ENCODE measurements at regions not wholly inside any gene's neighbourhood (a gene's known extent, or its start where the extent isn't known, plus 50 kb on each side); places are given as distances from the start of the nearest gene placed in this dataset.
"Not testable (repeated sequence)": the region's sequence is repeated elsewhere in the genome, so short reads cannot be mapped to it uniquely, and the experiment has no call there.

DNA sequence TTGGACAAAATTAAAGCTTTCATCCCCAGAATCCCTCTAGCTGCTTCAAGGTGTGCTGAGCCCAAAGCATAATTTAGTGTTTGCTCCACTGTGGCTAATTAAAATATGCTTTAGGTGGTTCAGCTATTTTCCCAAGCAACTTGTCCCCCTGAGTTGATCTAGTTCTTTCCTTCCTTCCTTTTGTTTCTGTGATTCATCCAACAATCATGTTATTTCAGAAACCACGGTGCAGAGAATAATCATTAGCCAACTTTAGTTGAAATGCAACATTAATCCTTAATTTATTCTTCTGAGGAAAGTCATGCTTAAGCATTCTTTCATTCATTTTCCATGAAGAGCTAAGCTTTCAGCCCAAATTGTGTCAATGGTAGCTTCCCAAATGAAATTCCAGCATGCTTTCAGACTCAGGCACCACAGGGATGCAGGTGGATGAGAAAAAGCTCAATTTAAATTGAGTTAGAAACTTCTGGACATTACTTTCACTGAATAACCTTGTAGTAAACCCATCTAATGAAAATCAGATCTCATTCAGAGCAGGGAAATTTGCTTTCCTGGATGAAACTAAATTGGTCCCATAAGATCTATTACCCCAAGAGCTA, 209.0 kb upstream of the NT5E start:
- no peaks in the 10 kb centered on the region for H4K20me1 ChIP-seq (ENCODE audit: insufficient read depth, low read length)
- H3K9me2 ChIP-seq (replicated peaks; ENCODE audit: insufficient read depth, low read length), result no peaks in the 10 kb centered on the region
- no peaks in the 10 kb centered on the region for H3F3A ChIP-seq (ENCODE audit: insufficient read depth, low read length)
- H2AFZ ChIP-seq (ENCODE audit: low read length), result no peak overlapping the region
- H3K79me2 ChIP-seq (ENCODE audit: low read length), result no peaks in the 10 kb centered on the region
- TF ChIP-seq EZH2phosphoT487 (IDR thresholded peaks at IDR 0.05; ENCODE audit: low read length), result no peak
- TF ChIP-seq, protein P1, sequence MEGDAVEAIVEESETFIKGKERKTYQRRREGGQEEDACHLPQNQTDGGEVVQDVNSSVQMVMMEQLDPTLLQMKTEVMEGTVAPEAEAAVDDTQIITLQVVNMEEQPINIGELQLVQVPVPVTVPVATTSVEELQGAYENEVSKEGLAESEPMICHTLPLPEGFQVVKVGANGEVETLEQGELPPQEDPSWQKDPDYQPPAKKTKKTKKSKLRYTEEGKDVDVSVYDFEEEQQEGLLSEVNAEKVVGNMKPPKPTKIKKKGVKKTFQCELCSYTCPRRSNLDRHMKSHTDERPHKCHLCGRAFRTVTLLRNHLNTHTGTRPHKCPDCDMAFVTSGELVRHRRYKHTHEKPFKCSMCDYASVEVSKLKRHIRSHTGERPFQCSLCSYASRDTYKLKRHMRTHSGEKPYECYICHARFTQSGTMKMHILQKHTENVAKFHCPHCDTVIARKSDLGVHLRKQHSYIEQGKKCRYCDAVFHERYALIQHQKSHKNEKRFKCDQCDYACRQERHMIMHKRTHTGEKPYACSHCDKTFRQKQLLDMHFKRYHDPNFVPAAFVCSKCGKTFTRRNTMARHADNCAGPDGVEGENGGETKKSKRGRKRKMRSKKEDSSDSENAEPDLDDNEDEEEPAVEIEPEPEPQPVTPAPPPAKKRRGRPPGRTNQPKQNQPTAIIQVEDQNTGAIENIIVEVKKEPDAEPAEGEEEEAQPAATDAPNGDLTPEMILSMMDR (IDR thresholded peaks at IDR 0.05; ENCODE audit: low read length), result no peak
- TF ChIP-seq EZH2 (optimal IDR thresholded peaks at IDR 0.05; ENCODE audit: low read depth, low read length), result no peak
- H3K4me3 ChIP-seq (ENCODE audit: low read length), result no peak overlapping the region
- no peak overlapping the region for H3K27ac ChIP-seq (ENCODE audit: low read length)
- H3K9me3 ChIP-seq (replicated peaks; ENCODE audit: insufficient read depth, low read length), result no peaks in the 10 kb centered on the region
- no peaks in the 10 kb centered on the region for H3K4me1 ChIP-seq (ENCODE audit: low read length)
- no peaks in the 10 kb centered on the region for H3K36me3 ChIP-seq (replicated peaks; ENCODE audit: insufficient read depth, low read length)
- H3K4me2 ChIP-seq (ENCODE audit: low read depth, low read length), result no peak overlapping the region
- no peak for DNase-seq
- no peak overlapping the region for H3K9ac ChIP-seq (ENCODE audit: low read length)
- H3K27me3 ChIP-seq (replicated peaks; ENCODE audit: insufficient read depth, low read length), result no peaks in the 10 kb centered on the region

DNA sequence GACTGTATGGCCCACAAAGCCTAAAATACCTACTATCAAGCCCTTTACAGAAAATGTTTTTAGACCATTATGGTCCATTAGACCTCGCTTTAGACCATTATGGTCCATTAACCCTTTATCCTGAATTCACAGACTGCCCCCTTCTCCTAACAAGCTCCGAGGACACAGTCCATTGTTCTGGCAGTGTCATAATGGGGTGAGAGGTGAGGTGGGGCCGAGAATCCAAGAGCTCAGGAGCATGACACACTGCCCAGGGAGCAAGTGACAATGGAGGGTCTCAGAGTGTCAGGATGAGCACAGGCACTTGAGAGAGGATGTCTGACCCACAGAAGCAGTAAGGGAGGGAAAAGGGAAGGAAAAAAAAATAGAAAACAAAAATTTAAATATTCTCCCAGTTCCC, 212.4 kb upstream of the NT5E start:
- Histone ChIP-seq H3F3A (ENCODE audit: insufficient read depth, low read length) (no peaks in the 10 kb centered on the region), H3K9ac (ENCODE audit: low read length) (no peak overlapping the region), H3K4me3 (ENCODE audit: low read length) (no peak overlapping the region), H3K27me3 (replicated peaks; ENCODE audit: insufficient read depth, low read length) (no peaks in the 10 kb centered on the region), H4K20me1 (ENCODE audit: insufficient read depth, low read length) (no peaks in the 10 kb centered on the region), H2AFZ (ENCODE audit: low read length) (no peak overlapping the region), H3K9me2 (replicated peaks; ENCODE audit: insufficient read depth, low read length) (no peaks in the 10 kb centered on the region), H3K36me3 (replicated peaks; ENCODE audit: insufficient read depth, low read length) (no peaks in the 10 kb centered on the region), H3K79me2 (ENCODE audit: low read length) (no peaks in the 10 kb centered on the region), H3K4me2 (ENCODE audit: low read depth, low read length) (no peak overlapping the region), H3K4me1 (ENCODE audit: low read length) (no peaks in the 10 kb centered on the region), H3K9me3 (replicated peaks; ENCODE audit: insufficient read depth, low read length) (no peaks in the 10 kb centered on the region), H3K27ac (ENCODE audit: low read length) (no peak overlapping the region)
- TF ChIP-seq EZH2 (optimal IDR thresholded peaks at IDR 0.05; ENCODE audit: low read depth, low read length) (no peak), EZH2phosphoT487 (IDR thresholded peaks at IDR 0.05; ENCODE audit: low read length) (no peak)
- TF ChIP-seq, protein P1 (IDR thresholded peaks at IDR 0.05; ENCODE audit: low read length), result no peak
- no peak for DNase-seq

DNA sequence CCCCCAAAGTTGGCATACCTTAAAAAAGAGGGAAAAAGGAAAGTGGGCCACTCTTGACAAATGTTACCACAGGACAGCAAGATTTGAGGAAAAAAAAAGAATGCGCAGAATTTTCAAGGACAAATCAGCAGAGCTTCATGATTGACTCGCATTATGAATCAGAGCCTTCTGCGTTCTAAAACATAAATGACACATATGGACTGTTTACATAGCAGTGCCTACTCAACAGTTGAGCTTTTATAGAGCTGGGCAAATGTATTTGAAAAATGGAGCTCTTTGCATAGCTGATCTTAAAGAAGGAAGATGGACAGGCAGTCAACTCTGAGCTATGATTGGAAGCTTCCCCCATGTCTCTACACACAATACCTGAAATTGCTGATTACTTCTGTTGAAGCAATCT, 213.2 kb upstream of the NT5E start:
- H4K20me1 ChIP-seq (ENCODE audit: insufficient read depth, low read length), result no peaks in the 10 kb centered on the region
- no peaks in the 10 kb centered on the region for H3K27me3 ChIP-seq (replicated peaks; ENCODE audit: insufficient read depth, low read length)
- H3K9me3 ChIP-seq (replicated peaks; ENCODE audit: insufficient read depth, low read length), result no peaks in the 10 kb centered on the region
- no peaks in the 10 kb centered on the region for H3K4me1 ChIP-seq (ENCODE audit: low read length)
- H3K4me3 ChIP-seq (ENCODE audit: low read length), result no peak overlapping the region
- H3K27ac ChIP-seq (ENCODE audit: low read length), result no peak overlapping the region
- DNase-seq, result no peak
- no peaks in the 10 kb centered on the region for H3K9me2 ChIP-seq (replicated peaks; ENCODE audit: insufficient read depth, low read length)
- no peak overlapping the region for H3K9ac ChIP-seq (ENCODE audit: low read length)
- H3K79me2 ChIP-seq (ENCODE audit: low read length), result no peaks in the 10 kb centered on the region
- no peak overlapping the region for H2AFZ ChIP-seq (ENCODE audit: low read length)
- no peaks in the 10 kb centered on the region for H3F3A ChIP-seq (ENCODE audit: insufficient read depth, low read length)
- H3K36me3 ChIP-seq (replicated peaks; ENCODE audit: insufficient read depth, low read length), result no peaks in the 10 kb centered on the region
- TF ChIP-seq, protein P1 (IDR thresholded peaks at IDR 0.05; ENCODE audit: low read length), result no peak
- TF ChIP-seq EZH2 (optimal IDR thresholded peaks at IDR 0.05; ENCODE audit: low read depth, low read length) (no peak), EZH2phosphoT487 (IDR thresholded peaks at IDR 0.05; ENCODE audit: low read length) (no peak)
- no peak overlapping the region for H3K4me2 ChIP-seq (ENCODE audit: low read depth, low read length)

DNA sequence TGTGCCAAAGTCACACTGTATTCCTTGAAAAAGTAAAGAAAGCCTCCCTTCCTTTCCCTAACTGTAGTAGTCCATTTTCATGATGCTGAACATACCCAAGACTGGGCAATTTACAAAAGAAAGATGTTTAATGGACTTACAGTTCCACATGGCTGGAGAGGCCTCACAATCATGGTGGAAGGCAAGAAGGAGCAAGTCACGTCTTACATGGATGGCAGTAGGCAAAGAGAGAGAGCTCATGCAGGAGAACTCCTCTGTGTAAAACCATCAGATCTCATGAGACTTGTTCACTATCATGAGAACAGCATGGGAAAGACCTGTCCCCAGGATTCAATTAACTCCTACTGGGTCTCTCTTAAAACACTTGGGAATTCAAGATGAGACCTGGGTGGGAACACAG, 222.5 kb upstream of the NT5E start:
- H3K4me3 ChIP-seq (ENCODE audit: low read length); H3F3A ChIP-seq (ENCODE audit: insufficient read depth, low read length); H4K20me1 ChIP-seq (ENCODE audit: insufficient read depth, low read length); H3K27me3 ChIP-seq (replicated peaks; ENCODE audit: insufficient read depth, low read length); H3K79me2 ChIP-seq (ENCODE audit: low read length); H3K36me3 ChIP-seq (replicated peaks; ENCODE audit: insufficient read depth, low read length); H3K9me2 ChIP-seq (replicated peaks; ENCODE audit: insufficient read depth, low read length); H2AFZ ChIP-seq (ENCODE audit: low read length); H3K27ac ChIP-seq (ENCODE audit: low read length); H3K4me1 ChIP-seq (ENCODE audit: low read length); H3K9me3 ChIP-seq (replicated peaks; ENCODE audit: insufficient read depth, low read length); H3K9ac ChIP-seq (ENCODE audit: low read length); H3K4me2 ChIP-seq (ENCODE audit: low read depth, low read length); DNase-seq: not testable (repeated sequence)

DNA sequence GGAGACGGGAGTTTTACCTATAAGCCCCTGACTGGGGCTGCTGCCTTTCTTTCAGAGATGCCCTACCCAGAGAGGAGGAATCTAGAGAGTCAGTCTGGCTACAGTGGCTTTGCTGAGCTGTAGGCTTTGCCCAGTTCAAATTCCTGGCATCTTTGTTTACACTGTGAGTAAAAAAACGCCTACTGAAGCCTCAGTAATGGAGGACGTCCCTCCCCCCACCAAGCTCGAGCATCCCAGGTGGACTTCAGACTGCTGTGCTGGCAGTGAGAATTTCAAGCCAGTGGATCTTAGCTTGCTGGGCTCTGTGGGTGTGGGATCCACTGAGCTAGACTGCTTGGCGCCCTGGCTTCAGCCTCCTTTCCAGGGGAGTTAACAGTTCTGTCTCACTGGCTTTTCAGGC, 237.1 kb upstream of the NT5E start:
- not testable (repeated sequence) for H3K27me3 ChIP-seq (replicated peaks; ENCODE audit: insufficient read depth, low read length); H2AFZ ChIP-seq (ENCODE audit: low read length); H3K27ac ChIP-seq (ENCODE audit: low read length); H3K9ac ChIP-seq (ENCODE audit: low read length); H3K9me2 ChIP-seq (replicated peaks; ENCODE audit: insufficient read depth, low read length); H3K9me3 ChIP-seq (replicated peaks; ENCODE audit: insufficient read depth, low read length); H3K36me3 ChIP-seq (replicated peaks; ENCODE audit: insufficient read depth, low read length); H3K4me3 ChIP-seq (ENCODE audit: low read length); H3F3A ChIP-seq (ENCODE audit: insufficient read depth, low read length); H3K79me2 ChIP-seq (ENCODE audit: low read length); H4K20me1 ChIP-seq (ENCODE audit: insufficient read depth, low read length); H3K4me1 ChIP-seq (ENCODE audit: low read length); DNase-seq; H3K4me2 ChIP-seq (ENCODE audit: low read depth, low read length)
